Esophagus squamous epithelium (tissue), 5 donors: ENCODE measurements at regions not wholly inside any gene's neighbourhood (a gene's known extent, or its start where the extent isn't known, plus 50 kb on each side); places are given as distances from the start of the nearest gene placed in this dataset.

ENCODE experiments used
- DNase-seq: peaks from one replicate; lab custom pipeline; 2025; lab: John Stamatoyannopoulos, UW
- H3K27ac ChIP-seq, 4 donors: fragments of 200-600 bp; sonication (generic); one replicate each; pipeline ENCODE4 v1.5.1; 2016 to 2019; ENCODE audit warnings: mild to moderate bottlenecking in 1 of 4
- H3K27me3 ChIP-seq, 4 donors: fragments of 200-600 bp; sonication (generic); 1 replicate in 3 of 4; 2 replicates in 1 of 4; pipeline versions ENCODE4 v1.5.1 to v1.6.0; 2017 to 2021; ENCODE audit warnings: antibody characterized with exemption in 1 of 4
- H3K36me3 ChIP-seq, 3 donors: fragments of 200-600 bp; sonication (generic); one replicate each; pipeline ENCODE4 v1.5.1; 2016 to 2019
- H3K4me1 ChIP-seq, 3 donors: fragments of 200-600 bp; sonication (generic); one replicate each; pipeline ENCODE4 v1.5.1; 2017 to 2019
- H3K4me3 ChIP-seq, 4 donors: fragments of 200-600 bp; sonication (generic); 1 replicate in 3 of 4; 2 replicates in 1 of 4; pipeline ENCODE4 v1.5.1; 2016 to 2019; ENCODE audit warnings: mild to moderate bottlenecking in 2 of 4, moderate library complexity in 1 of 4
- H3K9me3 ChIP-seq, 3 donors: fragments of 200-600 bp; sonication (generic); one replicate each; pipeline ENCODE4 v1.5.1; 2016 to 2019
- CTCF ChIP-seq, 6 experiments: fragments of 450-650 bp in 4 of 6; fragments of 200-600 bp in 2 of 6; sonication (generic) in 2 of 6; IDR thresholded peaks; one replicate each; pipeline ENCODE4 v1.5.1; 2016 to 2019; ENCODE audit warnings: antibody characterized with exemption in 6 of 6, mild to moderate bottlenecking in 4 of 6, moderate library complexity in 4 of 6
- POLR2A ChIP-seq, 4 donors: fragments of 450-650 bp; IDR thresholded peaks; one replicate each; pipeline ENCODE4 v1.6.1; 2017; ENCODE audit warnings: antibody characterized with exemption in 4 of 4, mild to moderate bottlenecking in 4 of 4, moderate library complexity in 3 of 4
- WGBS, 2 donors: methylation state at CpG; one replicate each; pipeline ENCODE4 v1.1.5; 2018; 5-methylcytosine and 5-hydroxymethylcytosine counted together
- intact Hi-C: fragments of 100-400 bp; cut with DNase I; formaldehyde crosslinking; loops from one replicate; pipeline ENCODE4 v1.15.0; 2022
- donor health status: DM: yes; HTN: yes; CAD: no.

GRCh38 chr5:62689599-62690368, 111.2 kb downstream of the LRRC70 start:
- intact Hi-C loops: no loop called here
- no peaks in the 10 kb centered on the region for H3K27me3 ChIP-seq
- peaks cover 0 to 44% (median 15%) of the 10 kb centered on the region in 3 donors for H3K4me1 ChIP-seq
- H3K9me3 ChIP-seq: no peaks in the 10 kb centered on the region
- no peaks in the 10 kb centered on the region for H3K36me3 ChIP-seq
- H3K4me3 ChIP-seq: peak overlapping the region in 1 of 4 donors; percentile 0
- no peak for TF ChIP-seq CTCF (IDR thresholded peaks at IDR 0.05)
- no peak for DNase-seq
- 50 to 62% methylated on average over 9 of the region's 9 CpGs for WGBS, 2 donors
- peak overlapping the region; percentile 28 to 61 (median 50) for H3K27ac ChIP-seq

GRCh38 chr5:62686692-62687091, 108.1 kb downstream of the LRRC70 start:
- Histone ChIP-seq H3K36me3 (no peaks in the 10 kb centered on the region), H3K27me3 (no peaks in the 10 kb centered on the region), H3K9me3 (no peaks in the 10 kb centered on the region), H3K4me3 (no peak overlapping the region), H3K4me1 (peaks cover 0 to 50% (median 15%) of the 10 kb centered on the region in 3 donors), H3K27ac (no peak overlapping the region)
- TF ChIP-seq CTCF (IDR thresholded peaks at IDR 0.05) (no peak), POLR2A (IDR thresholded peaks at IDR 0.05) (no peak)
- 57% methylated on average over 1 of the region's 1 CpG; no CpG with 5 or more reads in 1 of the 2 donors for WGBS, 2 donors
- intact Hi-C loops: no loop called here
- no peak for DNase-seq

DNA sequence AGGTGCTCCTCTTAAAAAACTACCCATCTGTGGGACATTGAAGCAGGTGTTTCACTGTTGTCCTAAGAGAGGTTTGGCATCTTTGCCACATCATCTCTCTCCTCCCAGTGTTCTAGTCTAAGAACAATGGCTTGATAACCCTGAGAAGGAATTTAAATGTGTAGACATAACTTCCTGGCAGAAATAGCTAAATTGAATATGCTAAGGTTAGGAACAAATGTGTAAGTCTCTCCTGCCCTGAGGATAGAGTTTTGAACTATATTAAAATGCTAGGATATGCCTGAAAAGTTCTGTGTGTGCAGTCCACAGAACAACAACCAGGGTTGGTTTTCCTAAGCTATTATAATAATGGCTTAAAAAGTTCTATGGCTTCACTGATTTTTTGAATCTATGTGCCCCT, 106.6 kb downstream of the LRRC70 start:
- Histone ChIP-seq H3K27ac (no peak overlapping the region), H3K4me1 (peaks cover 0 to 35% (median 4%) of the 10 kb centered on the region in 3 donors), H3K9me3 (no peaks in the 10 kb centered on the region), H3K36me3 (no peaks in the 10 kb centered on the region), H3K27me3 (no peaks in the 10 kb centered on the region), H3K4me3 (no peak overlapping the region)
- intact Hi-C loops: no loop called here
- TF ChIP-seq POLR2A (IDR thresholded peaks at IDR 0.05) (no peak), CTCF (IDR thresholded peaks at IDR 0.05) (no peak)
- DNase-seq: no peak

- intact Hi-C loops: no loop called here
- DNase-seq: no peak
- no peaks in the 10 kb centered on the region for H3K27me3 ChIP-seq
- H3K9me3 ChIP-seq: peaks cover 0 to 8% (median 3%) of the 10 kb centered on the region in 3 donors
- H3K4me3 ChIP-seq: no peak overlapping the region
- no peaks in the 10 kb centered on the region for H3K36me3 ChIP-seq
- H3K4me1 ChIP-seq: peaks cover 0 to 26% (median 0%) of the 10 kb centered on the region in 3 donors
- no peak for TF ChIP-seq POLR2A (IDR thresholded peaks at IDR 0.05)
- TF ChIP-seq CTCF (IDR thresholded peaks at IDR 0.05): no peak
- 53 to 71% methylated on average over 1 of the region's 1 CpG for WGBS, 2 donors
- H3K27ac ChIP-seq: peak overlapping the region in 1 of 4 donors; percentile 40
Measured at GRCh38 chr5:62684310-62684709, 105.7 kb downstream of the LRRC70 start.

- no peak for TF ChIP-seq POLR2A (IDR thresholded peaks at IDR 0.05)
- no peak for TF ChIP-seq CTCF (IDR thresholded peaks at IDR 0.05)
- Histone ChIP-seq H3K36me3 (no peaks in the 10 kb centered on the region), H3K27ac (no peak overlapping the region), H3K9me3 (peaks cover 0 to 21% (median 14%) of the 10 kb centered on the region in 3 donors), H3K27me3 (no peaks in the 10 kb centered on the region), H3K4me3 (no peak overlapping the region), H3K4me1 (peaks cover 0 to 26% (median 0%) of the 10 kb centered on the region in 3 donors)
- no peak for DNase-seq
- WGBS, 2 donors: 70 to 73% methylated on average over 2 of the region's 2 CpGs
- intact Hi-C loops: no loop called here
Measured at GRCh38 chr5:62682059-62682458, 103.4 kb downstream of the LRRC70 start.
